ENCODE measurements at regions not wholly inside any gene's neighbourhood (a gene's known extent, or its start where the extent isn't known, plus 50 kb on each side); places are given as distances from the start of the nearest gene placed in this dataset.

- no peak for TF ChIP-seq CTCF (IDR thresholded peaks at IDR 0.05)
These were observed 208.0 kb upstream of the SASH1 start for GRCh38 chr6:148134592-148134991.

DNA sequence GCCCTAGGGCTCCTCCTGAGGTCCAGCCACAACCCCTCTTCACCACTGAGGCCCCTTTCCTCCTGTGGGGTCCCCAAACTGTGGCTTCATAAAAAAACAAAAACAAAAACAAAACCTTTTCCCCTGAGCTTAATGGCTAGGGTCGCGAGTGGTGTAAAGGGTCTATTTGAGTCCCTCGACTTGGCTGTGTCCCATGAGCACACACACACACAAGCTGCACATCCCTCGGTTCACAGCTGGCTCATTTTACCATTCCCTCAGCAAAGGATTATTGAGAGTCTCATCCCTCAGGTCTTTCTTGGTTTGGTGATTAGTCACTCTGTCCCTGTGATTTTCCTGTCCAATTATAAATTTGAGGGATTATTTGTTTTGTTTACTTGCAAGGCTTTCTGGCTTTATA, 206.1 kb upstream of the SASH1 start:
- H3K27me3 ChIP-seq = no peaks in the 10 kb centered on the region

More at GRCh38 chr6:148134592-148134991, 208.0 kb upstream of the SASH1 start:
- Histone ChIP-seq H3K4me1 (ENCODE audit: control insufficient read depth in 1 of 2, insufficient read depth in 1 of 2, low read depth in 1 of 2, low read length in 1 of 2) (no peaks in the 10 kb centered on the region), H3K27me3 (no peaks in the 10 kb centered on the region), H3K9me3 (no peaks in the 10 kb centered on the region), H3K27ac (no peak overlapping the region), H3K4me3 (ENCODE audit: low read depth in 1 of 2, low read length in 1 of 2) (no peak overlapping the region), H3K36me3 (no peaks in the 10 kb centered on the region)

DNA sequence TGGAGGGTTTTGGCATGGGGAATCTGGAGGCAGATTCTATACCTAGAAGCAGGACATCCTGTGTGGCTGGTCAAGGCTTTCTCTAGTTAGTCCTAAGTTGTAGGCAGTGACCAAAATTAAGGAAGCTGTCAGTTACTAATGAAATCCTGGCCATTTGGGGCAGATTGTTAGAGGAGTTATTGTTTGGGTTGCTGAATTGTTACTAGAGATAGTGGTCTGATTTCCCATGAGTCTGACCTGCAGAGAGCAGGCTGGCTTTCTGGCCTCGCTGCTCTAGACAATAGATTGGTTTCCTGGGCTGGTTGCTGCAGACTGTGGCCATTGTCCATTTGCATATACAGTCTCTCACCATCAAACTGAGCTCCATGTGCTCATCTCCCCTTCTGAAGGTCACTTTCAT, 205.0 kb upstream of the SASH1 start:
- no peaks in the 10 kb centered on the region for H3K36me3 ChIP-seq
- no peak overlapping the region for H3K4me3 ChIP-seq (ENCODE audit: low read depth in 1 of 2, low read length in 1 of 2)
- no peaks in the 10 kb centered on the region for H3K9me3 ChIP-seq
- H3K27ac ChIP-seq = no peak overlapping the region
- TF ChIP-seq CTCF (IDR thresholded peaks at IDR 0.05) = no peak
- no peaks in the 10 kb centered on the region for H3K4me1 ChIP-seq (ENCODE audit: control insufficient read depth in 1 of 2, insufficient read depth in 1 of 2, low read depth in 1 of 2, low read length in 1 of 2)
- no peaks in the 10 kb centered on the region for H3K27me3 ChIP-seq

More for the DNA sequence above, 206.1 kb upstream of the SASH1 start:
- H3K27ac ChIP-seq = no peak overlapping the region
- no peak for TF ChIP-seq CTCF (IDR thresholded peaks at IDR 0.05)
- no peaks in the 10 kb centered on the region for H3K9me3 ChIP-seq
- H3K4me1 ChIP-seq (ENCODE audit: control insufficient read depth in 1 of 2, insufficient read depth in 1 of 2, low read depth in 1 of 2, low read length in 1 of 2) = no peaks in the 10 kb centered on the region
- no peak overlapping the region for H3K4me3 ChIP-seq (ENCODE audit: low read depth in 1 of 2, low read length in 1 of 2)
- H3K36me3 ChIP-seq = no peaks in the 10 kb centered on the region

- H3K27me3 ChIP-seq = no peaks in the 10 kb centered on the region
- H3K4me1 ChIP-seq (ENCODE audit: control insufficient read depth in 1 of 2, insufficient read depth in 1 of 2, low read depth in 1 of 2, low read length in 1 of 2) = no peaks in the 10 kb centered on the region
- TF ChIP-seq CTCF (IDR thresholded peaks at IDR 0.05) = no peak
- H3K27ac ChIP-seq = no peak overlapping the region
- no peaks in the 10 kb centered on the region for H3K9me3 ChIP-seq
- H3K4me3 ChIP-seq (ENCODE audit: low read depth in 1 of 2, low read length in 1 of 2) = no peak overlapping the region
- H3K36me3 ChIP-seq = no peaks in the 10 kb centered on the region
These were observed 204.1 kb upstream of the SASH1 start for GRCh38 chr6:148138573-148138972.

DNA sequence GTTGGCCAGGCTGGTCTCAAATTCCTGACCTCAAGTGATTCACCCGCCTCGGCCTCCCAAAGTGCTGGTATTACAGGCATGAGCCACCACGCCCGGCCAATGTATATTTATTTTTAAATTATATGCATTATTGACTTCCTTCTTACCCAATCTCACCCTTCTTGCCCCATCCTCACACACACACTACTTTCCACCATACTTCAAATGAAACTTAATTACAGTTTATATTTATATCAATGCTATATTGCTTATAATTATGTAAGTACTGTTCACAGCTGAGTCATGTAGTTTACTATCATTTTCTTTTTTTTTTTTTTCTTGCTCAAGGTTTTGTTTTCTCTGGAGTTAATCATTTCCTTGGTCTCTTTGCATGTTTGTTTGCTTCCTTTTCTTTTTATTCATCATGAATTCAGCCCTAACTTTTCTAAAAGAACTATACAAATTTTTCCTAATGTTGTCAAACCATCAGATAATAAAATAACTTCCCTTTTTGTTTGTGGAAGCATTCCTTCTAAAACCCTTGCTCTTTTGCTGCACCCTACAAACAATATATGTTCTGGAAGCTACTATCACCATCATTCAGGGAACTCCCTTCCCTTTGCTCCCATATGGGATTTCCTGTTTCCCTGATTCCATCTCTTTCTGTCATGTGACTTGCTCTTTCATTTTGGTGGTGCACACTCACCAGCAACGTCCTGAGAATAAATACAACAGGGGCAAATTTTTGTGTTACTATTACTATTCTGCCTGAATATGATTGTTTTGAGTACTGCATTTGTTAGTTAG, 201.7 kb upstream of the SASH1 start:
- TF ChIP-seq CTCF (IDR thresholded peaks at IDR 0.05) = no peak
- Histone ChIP-seq H3K4me3 (ENCODE audit: low read depth in 1 of 2, low read length in 1 of 2) (no peak overlapping the region), H3K9me3 (no peaks in the 10 kb centered on the region), H3K36me3 (no peaks in the 10 kb centered on the region), H3K27me3 (no peaks in the 10 kb centered on the region), H3K4me1 (ENCODE audit: control insufficient read depth in 1 of 2, insufficient read depth in 1 of 2, low read depth in 1 of 2, low read length in 1 of 2) (no peaks in the 10 kb centered on the region), H3K27ac (no peak overlapping the region)

All from neutrophil (primary cell).